Left lung (tissue), 4 donors: ENCODE measurements at regions not wholly inside any gene's neighbourhood (a gene's known extent, or its start where the extent isn't known, plus 50 kb on each side); places are given as distances from the start of the nearest gene placed in this dataset.
A peak's percentile ranks its signal among the peaks of the same experiment; 100 is the strongest.
"Not testable (repeated sequence)": the region's sequence is repeated elsewhere in the genome, so short reads cannot be mapped to it uniquely, and the experiment has no call there.

Experiments used
- ATAC-seq: fragments of 200-7000 bp; cut with Tn5 transposase; one replicate; pipeline ENCODE4 v1.9.1; 2020; ENCODE audit warnings: moderate library complexity
- DNase-seq, 4 donors: peaks; one replicate each; pipeline ENCODE4 v3.0.0-alpha.2; 2013 to 2020
- H3K27ac ChIP-seq, 2 donors: fragments of 200-600 bp; sonication (generic) in 1 of 2; one replicate each; pipeline versions ENCODE4 v1.5.0 to v1.8.0; 2020 to 2021
- H3K27me3 ChIP-seq, 2 donors: fragments of 200-600 bp; sonication (generic) in 1 of 2; one replicate each; pipeline versions ENCODE4 v1.5.0 to v1.8.0; 2020 to 2021
- H3K36me3 ChIP-seq, 2 donors: fragments of 200-600 bp; sonication (generic) in 1 of 2; one replicate each; pipeline versions ENCODE4 v1.5.0 to v1.8.0; 2020 to 2021
- H3K4me1 ChIP-seq, 2 donors: fragments of 200-600 bp; one replicate each; pipeline ENCODE4 v1.8.0; 2021
- H3K4me3 ChIP-seq, 2 donors: fragments of 200-600 bp; sonication (generic) in 1 of 2; one replicate each; pipeline versions ENCODE4 v1.5.0 to v1.8.0; 2020 to 2021; ENCODE audit warnings: mild to moderate bottlenecking in 1 of 2
- H3K9me3 ChIP-seq, 2 donors: fragments of 200-600 bp; sonication (generic) in 1 of 2; one replicate each; pipeline versions ENCODE4 v1.5.0 to v1.8.0; 2020 to 2021
- CTCF ChIP-seq, 2 donors: fragments of 200-600 bp; sonication (generic) in 1 of 2; IDR thresholded peaks; one replicate each; pipeline versions ENCODE4 v1.5.0 to v1.8.0; 2021; ENCODE audit warnings: antibody characterized with exemption in 2 of 2
- intact Hi-C, 2 donors: fragments of 100-400 bp; cut with DNase I; formaldehyde crosslinking; loops; one replicate each; pipeline versions ENCODE4 v1.11.2 to v1.14.2; 2022
- donor health status: DM: no; HTN: yes; CAD: no.
- donor health status: DM: no; HTN: no; CAD: no.

DNA sequence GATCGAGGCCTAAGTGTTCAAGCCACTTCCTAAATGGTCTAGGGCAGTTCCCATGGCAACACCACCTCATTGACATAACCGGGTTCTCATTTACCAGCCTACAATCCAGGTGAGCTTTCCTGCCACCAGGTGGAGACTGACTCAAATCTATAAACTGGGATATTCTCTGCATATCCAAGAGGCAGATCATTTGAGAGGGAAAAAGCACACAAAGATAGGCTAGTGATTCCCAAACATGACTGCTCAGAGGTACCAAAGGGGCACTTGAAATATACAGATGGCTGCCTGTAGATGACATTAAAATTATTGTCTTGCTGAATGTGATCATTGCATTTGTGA, 141.3 kb upstream of the PROK2 start:
- ATAC-seq (peak; percentile 70), DNase-seq (peak in 1 of 4 donors; percentile 54)

GRCh38 chr3:71925511-71926261, 140.7 kb upstream of the PROK2 start:
- DNase-seq, H3K27ac ChIP-seq, H3K4me3 ChIP-seq, H3K4me1 ChIP-seq, intact Hi-C loops, ATAC-seq, H3K9me3 ChIP-seq, H3K36me3 ChIP-seq: not testable (repeated sequence)
- peaks cover 0 to 14% of the 10 kb centered on the region in 2 donors for H3K27me3 ChIP-seq

More for the DNA sequence above, 141.3 kb upstream of the PROK2 start:
- H3K4me3 ChIP-seq, result no peak overlapping the region
- no peaks in the 10 kb centered on the region for H3K4me1 ChIP-seq
- H3K27me3 ChIP-seq, result peaks cover 0 to 8% of the 10 kb centered on the region in 2 donors
- H3K9me3 ChIP-seq, result no peaks in the 10 kb centered on the region
- intact Hi-C loops, result no loop called here
- no peaks in the 10 kb centered on the region for H3K36me3 ChIP-seq
- TF ChIP-seq CTCF (IDR thresholded peaks at IDR 0.05), result peak; percentile 12 to 23
- H3K27ac ChIP-seq, result no peak overlapping the region

DNA sequence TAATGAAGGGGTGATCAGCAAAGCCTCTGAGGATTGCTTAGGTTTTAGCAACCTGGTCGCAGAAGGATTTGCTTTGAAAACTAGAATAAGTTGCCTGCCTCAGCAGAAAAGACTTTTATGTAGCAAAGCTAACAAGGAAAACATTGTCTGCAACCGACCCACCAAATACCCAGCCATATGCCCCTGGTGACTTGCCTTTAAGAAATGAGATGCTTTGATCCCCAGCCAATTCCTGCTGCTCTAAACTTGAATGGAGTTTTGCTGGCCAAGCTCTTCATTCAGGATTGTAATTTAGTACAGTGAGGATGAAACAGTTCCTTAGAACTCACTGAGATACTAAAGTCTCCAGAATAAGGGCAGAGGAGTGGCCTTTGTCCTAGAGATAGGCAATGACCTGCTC, 139.8 kb upstream of the PROK2 start:
- H3K27me3 ChIP-seq, result peaks cover 0 to 24% of the 10 kb centered on the region in 2 donors
- TF ChIP-seq CTCF (IDR thresholded peaks at IDR 0.05), result no peak

GRCh38 chr3:71921036-71921435, 136.1 kb upstream of the PROK2 start:
- Histone ChIP-seq H3K27ac (no peak overlapping the region), H3K9me3 (no peaks in the 10 kb centered on the region), H3K36me3 (no peaks in the 10 kb centered on the region), H3K4me1 (no peaks in the 10 kb centered on the region), H3K27me3 (peaks cover 0 to 42% of the 10 kb centered on the region in 2 donors), H3K4me3 (no peak overlapping the region)
- DNase-seq (no peak), ATAC-seq (no peak)
- intact Hi-C loops, result no loop called here
- no peak for TF ChIP-seq CTCF (IDR thresholded peaks at IDR 0.05)

More for the DNA sequence above, 139.8 kb upstream of the PROK2 start:
- no peaks in the 10 kb centered on the region for H3K9me3 ChIP-seq
- H3K27ac ChIP-seq, result no peak overlapping the region
- no peaks in the 10 kb centered on the region for H3K36me3 ChIP-seq
- H3K4me1 ChIP-seq, result no peaks in the 10 kb centered on the region
- DNase-seq (no peak), ATAC-seq (no peak)
- intact Hi-C loops, result no loop called here
- H3K4me3 ChIP-seq, result no peak overlapping the region

DNA sequence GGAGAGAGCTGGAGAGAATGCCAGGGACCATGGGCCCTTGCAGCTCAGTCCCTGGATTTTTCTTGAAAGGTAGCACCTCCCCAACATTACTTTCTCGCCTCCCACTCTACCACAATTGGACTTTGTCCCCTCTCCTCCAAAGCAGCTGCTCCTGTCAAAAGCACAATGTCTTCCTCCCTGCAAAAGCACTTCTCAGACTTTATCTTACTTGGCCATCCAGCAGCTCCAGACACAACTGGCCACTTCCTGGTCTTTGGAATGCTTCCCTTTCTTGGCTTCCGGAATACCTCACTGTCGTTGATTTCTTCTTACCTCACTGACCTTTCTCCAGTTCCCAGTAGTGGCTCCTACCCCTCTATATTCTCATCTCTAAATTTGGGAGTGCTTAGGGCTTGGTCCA, 134.6 kb upstream of the PROK2 start:
- intact Hi-C loops, result no loop called here
- DNase-seq (no peak), ATAC-seq (no peak)
- no peak for TF ChIP-seq CTCF (IDR thresholded peaks at IDR 0.05)
- no peak overlapping the region for H3K27ac ChIP-seq
- H3K9me3 ChIP-seq, result no peaks in the 10 kb centered on the region
- no peaks in the 10 kb centered on the region for H3K4me1 ChIP-seq
- peaks cover 0 to 42% of the 10 kb centered on the region in 2 donors for H3K27me3 ChIP-seq
- no peaks in the 10 kb centered on the region for H3K36me3 ChIP-seq
- H3K4me3 ChIP-seq, result no peak overlapping the region

GRCh38 chr3:71917545-71917944, 132.6 kb upstream of the PROK2 start:
- no peak for DNase-seq
- no peak for ATAC-seq
- H3K36me3 ChIP-seq, result no peaks in the 10 kb centered on the region
- no peak overlapping the region for H3K4me3 ChIP-seq
- H3K4me1 ChIP-seq, result no peaks in the 10 kb centered on the region
- peaks cover 0 to 49% of the 10 kb centered on the region in 2 donors for H3K27me3 ChIP-seq
- TF ChIP-seq CTCF (IDR thresholded peaks at IDR 0.05), result no peak
- H3K27ac ChIP-seq, result no peak overlapping the region
- intact Hi-C loops, result no loop called here
- no peaks in the 10 kb centered on the region for H3K9me3 ChIP-seq
